ENCODE measurements at regions not wholly inside any gene's neighbourhood (a gene's known extent, or its start where the extent isn't known, plus 50 kb on each side); places are given as distances from the start of the nearest gene placed in this dataset.

GRCh38 chr9:27655441-27655840, 82.2 kb upstream of the C9orf72 start:
- Histone ChIP-seq H3K79me1 (ENCODE audit: low read depth in 1 of 2, low read length in 2 of 2) (no peaks in the 10 kb centered on the region), H3K4me2 (ENCODE audit: low read depth, low read length) (no peak overlapping the region), H4K91ac (ENCODE audit: insufficient read depth, low read depth, low read length) (no peak overlapping the region), H3K27me3 (ENCODE audit: control insufficient read depth, insufficient read depth, low read length) (no peaks in the 10 kb centered on the region), H3K56ac (ENCODE audit: extremely low read depth, insufficient read depth, low read length) (no peak overlapping the region), H3K4ac (ENCODE audit: low read depth, low read length) (no peak overlapping the region), H3K18ac (ENCODE audit: low read depth, low read length) (no peak overlapping the region), H3K4me1 (ENCODE audit: control insufficient read depth, insufficient read depth, low read length) (no peaks in the 10 kb centered on the region), H2BK20ac (ENCODE audit: low read depth, low read length) (no peak overlapping the region), H2BK15ac (ENCODE audit: low read depth, low read length) (no peak overlapping the region), H2AK5ac (ENCODE audit: low read depth, low read length) (no peak overlapping the region), H2BK5ac (ENCODE audit: low read depth, low read length, poor library complexity, severe bottlenecking) (no peak overlapping the region), H3K23ac (ENCODE audit: low read depth, low read length) (no peak overlapping the region), H4K5ac (ENCODE audit: low read depth, low read length) (no peak overlapping the region), H2BK120ac (ENCODE audit: low read depth, low read length) (no peak overlapping the region), H3K9ac (ENCODE audit: low read depth, low read length) (no peak overlapping the region), H2AFZ (replicated peaks; ENCODE audit: low read length, poor library complexity) (no peak overlapping the region), H2AK9ac (replicated peaks; ENCODE audit: low read depth, low read length, poor library complexity) (no peak overlapping the region), H3K9me3 (ENCODE audit: control insufficient read depth, insufficient read depth, low read length) (no peaks in the 10 kb centered on the region), H3K9me1 (ENCODE audit: insufficient read depth, low read length) (no peaks in the 10 kb centered on the region; the same call in 1 of the 2 replicates), H3K14ac (replicated peaks; ENCODE audit: low read depth, low read length) (no peak overlapping the region), H3K27ac (ENCODE audit: insufficient read depth, low read length) (no peak overlapping the region), H4K20me1 (ENCODE audit: insufficient read depth, low read length) (no peaks in the 10 kb centered on the region), H3K36me3 (ENCODE audit: control insufficient read depth, insufficient read depth, low read length) (no peaks in the 10 kb centered on the region), H3K4me3 (ENCODE audit: insufficient read depth, low read depth, low read length) (no peak overlapping the region), H4K8ac (ENCODE audit: low read depth in 2 of 2, low read length in 2 of 2) (no peak overlapping the region)
- in situ Hi-C loops (cut with MboI; ENCODE audit: low sequenced_read_pairs) = no loop called here
- DNase-seq (no peak), ATAC-seq (ENCODE audit: low read depth) (no peak)
- ChIA-PET POLR2A (ENCODE audit: unreplicated experiment) (no interaction called here), CTCF (no interaction called here)
- TF ChIP-seq MXI1 (IDR thresholded peaks at IDR 0.05; ENCODE audit: borderline replicate concordance, low read depth, low read length) (no peak), RFX5 (IDR thresholded peaks at IDR 0.05; ENCODE audit: low read depth, low read length) (no peak), BHLHE40 (IDR thresholded peaks at IDR 0.05; ENCODE audit: low read depth, low read length) (no peak), CTCF (conservative IDR thresholded peaks at IDR 0.05; ENCODE audit: low read depth, low read length) (no peak)
- no TSS peak for BruUV-seq (replicated peaks)
- intact Hi-C loops (cut with micrococcal nuclease) = no loop called here
- no CpG with 5 or more reads among the region's 2 CpGs for WGBS, 2 experiments (ENCODE audit: extremely low coverage in 2 of 2, insufficient read length in 1 of 2)
- dilution Hi-C loops (cut with HindIII; ENCODE audit: low sequenced_read_pairs, unreplicated experiment) = no loop called here
